Esophagus squamous epithelium (tissue), 4 donors: ENCODE measurements at regions not wholly inside any gene's neighbourhood (a gene's known extent, or its start where the extent isn't known, plus 50 kb on each side); places are given as distances from the start of the nearest gene placed in this dataset.

Experiments
- POLR2A ChIP-seq, 4 donors: fragments of 450-650 bp; IDR thresholded peaks; one replicate each; pipeline ENCODE4 v1.6.1; 2017; ENCODE audit warnings: antibody characterized with exemption in 4 of 4, mild to moderate bottlenecking in 4 of 4, moderate library complexity in 3 of 4
- TF ChIP-seq, protein P1 (sequence below), 6 experiments: fragments of 450-650 bp in 4 of 6; fragments of 200-600 bp in 2 of 6; sonication (generic) in 2 of 6; IDR thresholded peaks; one replicate each; pipeline ENCODE4 v1.5.1; 2016 to 2019; ENCODE audit warnings: antibody characterized with exemption in 6 of 6, mild to moderate bottlenecking in 4 of 6, moderate library complexity in 4 of 6

DNA sequence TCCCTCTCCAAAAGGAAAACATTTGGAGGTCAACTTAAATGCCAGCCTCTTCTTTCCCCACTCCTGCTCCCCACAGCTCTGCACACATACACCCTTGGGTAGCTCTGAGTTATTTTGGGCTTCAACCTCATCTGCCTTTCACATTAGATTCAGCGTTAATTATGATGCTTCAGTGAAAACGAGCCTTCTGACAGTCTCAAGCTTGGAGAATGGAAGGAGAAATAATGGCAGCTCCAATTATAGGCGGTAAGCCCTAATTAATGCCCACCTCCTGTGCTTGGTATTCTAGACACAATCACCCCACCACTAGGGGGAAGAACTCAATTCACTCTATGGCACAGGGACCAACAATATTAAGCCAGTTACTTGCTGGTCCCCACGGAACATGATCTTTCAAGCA, 397.9 kb downstream of the BRINP2 start:
- TF ChIP-seq POLR2A (IDR thresholded peaks at IDR 0.05) = no peak
- TF ChIP-seq, protein P1, sequence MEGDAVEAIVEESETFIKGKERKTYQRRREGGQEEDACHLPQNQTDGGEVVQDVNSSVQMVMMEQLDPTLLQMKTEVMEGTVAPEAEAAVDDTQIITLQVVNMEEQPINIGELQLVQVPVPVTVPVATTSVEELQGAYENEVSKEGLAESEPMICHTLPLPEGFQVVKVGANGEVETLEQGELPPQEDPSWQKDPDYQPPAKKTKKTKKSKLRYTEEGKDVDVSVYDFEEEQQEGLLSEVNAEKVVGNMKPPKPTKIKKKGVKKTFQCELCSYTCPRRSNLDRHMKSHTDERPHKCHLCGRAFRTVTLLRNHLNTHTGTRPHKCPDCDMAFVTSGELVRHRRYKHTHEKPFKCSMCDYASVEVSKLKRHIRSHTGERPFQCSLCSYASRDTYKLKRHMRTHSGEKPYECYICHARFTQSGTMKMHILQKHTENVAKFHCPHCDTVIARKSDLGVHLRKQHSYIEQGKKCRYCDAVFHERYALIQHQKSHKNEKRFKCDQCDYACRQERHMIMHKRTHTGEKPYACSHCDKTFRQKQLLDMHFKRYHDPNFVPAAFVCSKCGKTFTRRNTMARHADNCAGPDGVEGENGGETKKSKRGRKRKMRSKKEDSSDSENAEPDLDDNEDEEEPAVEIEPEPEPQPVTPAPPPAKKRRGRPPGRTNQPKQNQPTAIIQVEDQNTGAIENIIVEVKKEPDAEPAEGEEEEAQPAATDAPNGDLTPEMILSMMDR (IDR thresholded peaks at IDR 0.05) = no peak
